Upper lobe of left lung (tissue), 4 donors: ENCODE measurements at regions not wholly inside any gene's neighbourhood (a gene's known extent, or its start where the extent isn't known, plus 50 kb on each side); places are given as distances from the start of the nearest gene placed in this dataset.

ENCODE experiments used
- CTCF ChIP-seq, 6 experiments: fragments of 450-650 bp in 4 of 6; fragments of 200-600 bp in 2 of 6; sonication (generic) in 2 of 6; IDR thresholded peaks; one replicate each; pipeline ENCODE4 v1.5.1; 2016 to 2019; ENCODE audit warnings: antibody characterized with exemption in 6 of 6
- POLR2A ChIP-seq, 4 donors: fragments of 450-650 bp; IDR thresholded peaks; one replicate each; pipeline ENCODE4 v1.5.1; 2016 to 2017; ENCODE audit warnings: antibody characterized with exemption in 4 of 4, mild to moderate bottlenecking in 2 of 4
- POLR2AphosphoS5 ChIP-seq, 2 donors: sonication (generic); formaldehyde crosslinking; IDR thresholded peaks; one replicate each; pipeline ENCODE4 v1.5.1; 2017; ENCODE audit warnings: antibody characterized with exemption in 2 of 2

- TF ChIP-seq CTCF (IDR thresholded peaks at IDR 0.05) = no peak
- TF ChIP-seq POLR2A (IDR thresholded peaks at IDR 0.05) = no peak
- TF ChIP-seq POLR2AphosphoS5 (IDR thresholded peaks at IDR 0.05) = no peak
Measured at GRCh38 chr12:16719713-16720416, 113.9 kb upstream of the LMO3 start.
